Stimulated activated effector memory CD8-positive, alpha-beta T cell treated with anti-CD3 and anti-CD28 coated beads, Interleukin-12 subunit alpha, Interleukin-12 subunit beta, amount 100 ng/mL, for 72 hours (primary cell): ENCODE measurements at regions not wholly inside any gene's neighbourhood (a gene's known extent, or its start where the extent isn't known, plus 50 kb on each side); places are given as distances from the start of the nearest gene placed in this dataset.

ENCODE experiments used
- ATAC-seq: fragments of 150-1000 bp; cut with Tn5 transposase; 2 replicates; pipeline ENCODE4 v1.10.0; 2021
- DNase-seq, 2 donors: peaks; one replicate each; pipeline ENCODE4 v3.0.0; 2021 to 2022; ENCODE audit warnings: low spot score in 2 of 2
- H3K27ac Mint-ChIP-seq: one replicate; pipeline ENCODE4 v1.8.0; 2022; ENCODE audit warnings: mild to moderate bottlenecking, mixed read lengths
- H3K36me3 Mint-ChIP-seq: one replicate; pipeline ENCODE4 v1.8.0; 2022; ENCODE audit warnings: mild to moderate bottlenecking, mixed read lengths
- H3K4me1 Mint-ChIP-seq: one replicate; pipeline ENCODE4 v1.8.0; 2022; ENCODE audit warnings: mixed read lengths
- H3K4me3 Mint-ChIP-seq: one replicate; pipeline ENCODE4 v1.8.0; 2022; ENCODE audit warnings: mild to moderate bottlenecking, mixed read lengths
- H3K9me3 Mint-ChIP-seq: one replicate; pipeline ENCODE4 v1.8.0; 2022; ENCODE audit warnings: mixed read lengths

- no peak overlapping the region for H3K4me3 Mint-ChIP-seq
- ATAC-seq (no peak), DNase-seq (no peak)
- peaks cover 2% of the 10 kb centered on the region for H3K9me3 Mint-ChIP-seq
- no peaks in the 10 kb centered on the region for H3K4me1 Mint-ChIP-seq
- H3K36me3 Mint-ChIP-seq = no peaks in the 10 kb centered on the region
- no peak overlapping the region for H3K27ac Mint-ChIP-seq
Observed at GRCh38 chr11:15621565-15621964, 506.8 kb downstream of the INSC start.

GRCh38 chr11:15622231-15622890, 507.6 kb downstream of the INSC start:
- no peak for ATAC-seq
- no peaks in the 10 kb centered on the region for H3K36me3 Mint-ChIP-seq
- H3K4me1 Mint-ChIP-seq = no peaks in the 10 kb centered on the region

GRCh38 chr11:15624701-15625100, 510.0 kb downstream of the INSC start:
- no peaks in the 10 kb centered on the region for H3K36me3 Mint-ChIP-seq
- no peak overlapping the region for H3K27ac Mint-ChIP-seq
- H3K4me3 Mint-ChIP-seq = no peak overlapping the region
- H3K4me1 Mint-ChIP-seq = no peaks in the 10 kb centered on the region
- DNase-seq (no peak), ATAC-seq (no peak)
- peaks cover 2% of the 10 kb centered on the region for H3K9me3 Mint-ChIP-seq

More at GRCh38 chr11:15622231-15622890, 507.6 kb downstream of the INSC start:
- Mint-ChIP-seq H3K27ac (no peak overlapping the region), H3K4me3 (no peak overlapping the region), H3K9me3 (peaks cover 2% of the 10 kb centered on the region)
- DNase-seq = no peak

GRCh38 chr11:15625691-15626090, 511.0 kb downstream of the INSC start:
- Mint-ChIP-seq H3K27ac (no peak overlapping the region), H3K4me1 (no peaks in the 10 kb centered on the region), H3K4me3 (no peak overlapping the region), H3K9me3 (peaks cover 5% of the 10 kb centered on the region), H3K36me3 (no peaks in the 10 kb centered on the region)
- no peak for DNase-seq
- no peak for ATAC-seq

GRCh38 chr11:15627560-15627959, 512.8 kb downstream of the INSC start:
- no peaks in the 10 kb centered on the region for H3K36me3 Mint-ChIP-seq
- H3K27ac Mint-ChIP-seq = no peak overlapping the region
- DNase-seq (no peak), ATAC-seq (no peak)
- peaks cover 5% of the 10 kb centered on the region for H3K9me3 Mint-ChIP-seq
- no peak overlapping the region for H3K4me3 Mint-ChIP-seq
- no peaks in the 10 kb centered on the region for H3K4me1 Mint-ChIP-seq

- no peak overlapping the region for H3K4me3 Mint-ChIP-seq
- no peak for DNase-seq
- ATAC-seq = peak; percentile 47
- no peak overlapping the region for H3K27ac Mint-ChIP-seq
- no peaks in the 10 kb centered on the region for H3K36me3 Mint-ChIP-seq
- no peaks in the 10 kb centered on the region for H3K4me1 Mint-ChIP-seq
- peaks cover 5% of the 10 kb centered on the region for H3K9me3 Mint-ChIP-seq
Observed at GRCh38 chr11:15629690-15630321, 515.1 kb downstream of the INSC start.

GRCh38 chr11:15630896-15631295, 516.2 kb downstream of the INSC start:
- no peaks in the 10 kb centered on the region for H3K36me3 Mint-ChIP-seq
- H3K4me3 Mint-ChIP-seq = no peak overlapping the region
- DNase-seq (no peak), ATAC-seq (no peak)
- H3K9me3 Mint-ChIP-seq = peaks cover 3% of the 10 kb centered on the region
- H3K27ac Mint-ChIP-seq = no peak overlapping the region
- H3K4me1 Mint-ChIP-seq = no peaks in the 10 kb centered on the region

GRCh38 chr11:15635521-15635920, 520.8 kb downstream of the INSC start:
- no peaks in the 10 kb centered on the region for H3K4me1 Mint-ChIP-seq
- no peak for DNase-seq

GRCh38 chr11:15636521-15637089, 521.9 kb downstream of the INSC start:
- H3K27ac Mint-ChIP-seq = no peak overlapping the region

More at GRCh38 chr11:15635521-15635920, 520.8 kb downstream of the INSC start:
- H3K9me3 Mint-ChIP-seq = peaks cover 4% of the 10 kb centered on the region
- no peaks in the 10 kb centered on the region for H3K36me3 Mint-ChIP-seq
- H3K27ac Mint-ChIP-seq = no peak overlapping the region
- no peak for ATAC-seq
- no peak overlapping the region for H3K4me3 Mint-ChIP-seq

GRCh38 chr11:15638386-15638787, 523.7 kb downstream of the INSC start:
- no peaks in the 10 kb centered on the region for H3K4me1 Mint-ChIP-seq
- ATAC-seq = peak; percentile 19
- no peaks in the 10 kb centered on the region for H3K36me3 Mint-ChIP-seq
- DNase-seq = no peak
- no peak overlapping the region for H3K4me3 Mint-ChIP-seq
- H3K27ac Mint-ChIP-seq = no peak overlapping the region
- peaks cover 3% of the 10 kb centered on the region for H3K9me3 Mint-ChIP-seq

More at GRCh38 chr11:15636521-15637089, 521.9 kb downstream of the INSC start:
- DNase-seq (no peak), ATAC-seq (no peak)
- H3K4me3 Mint-ChIP-seq = no peak overlapping the region
- H3K4me1 Mint-ChIP-seq = no peaks in the 10 kb centered on the region
- no peaks in the 10 kb centered on the region for H3K36me3 Mint-ChIP-seq
- peaks cover 3% of the 10 kb centered on the region for H3K9me3 Mint-ChIP-seq

- DNase-seq (no peak), ATAC-seq (no peak)
- H3K9me3 Mint-ChIP-seq = peaks cover 3% of the 10 kb centered on the region
- no peaks in the 10 kb centered on the region for H3K36me3 Mint-ChIP-seq
- no peaks in the 10 kb centered on the region for H3K4me1 Mint-ChIP-seq
- no peak overlapping the region for H3K4me3 Mint-ChIP-seq
- no peak overlapping the region for H3K27ac Mint-ChIP-seq
Observed at GRCh38 chr11:15640318-15640717, 525.6 kb downstream of the INSC start.

GRCh38 chr11:15641271-15642045, 526.7 kb downstream of the INSC start:
- Mint-ChIP-seq H3K4me3 (no peak overlapping the region), H3K4me1 (no peaks in the 10 kb centered on the region), H3K9me3 (peaks cover 3% of the 10 kb centered on the region), H3K27ac (no peak overlapping the region), H3K36me3 (no peaks in the 10 kb centered on the region)
- ATAC-seq (no peak), DNase-seq (no peak)

- Mint-ChIP-seq H3K4me1 (no peaks in the 10 kb centered on the region), H3K36me3 (no peaks in the 10 kb centered on the region), H3K4me3 (no peak overlapping the region), H3K9me3 (no peaks in the 10 kb centered on the region), H3K27ac (no peak overlapping the region)
- ATAC-seq = no peak
- no peak for DNase-seq
Observed at GRCh38 chr11:15645201-15645600, 530.5 kb downstream of the INSC start.

- H3K9me3 Mint-ChIP-seq = no peaks in the 10 kb centered on the region
- no peak overlapping the region for H3K4me3 Mint-ChIP-seq
- DNase-seq = no peak
- ATAC-seq = peak; percentile 12
- no peaks in the 10 kb centered on the region for H3K4me1 Mint-ChIP-seq
- no peaks in the 10 kb centered on the region for H3K36me3 Mint-ChIP-seq
- H3K27ac Mint-ChIP-seq = no peak overlapping the region
Observed at GRCh38 chr11:15649371-15650104, 534.8 kb downstream of the INSC start.
